ENCODE measurements at regions not wholly inside any gene's neighbourhood (a gene's known extent, or its start where the extent isn't known, plus 50 kb on each side); places are given as distances from the start of the nearest gene placed in this dataset.

DNA sequence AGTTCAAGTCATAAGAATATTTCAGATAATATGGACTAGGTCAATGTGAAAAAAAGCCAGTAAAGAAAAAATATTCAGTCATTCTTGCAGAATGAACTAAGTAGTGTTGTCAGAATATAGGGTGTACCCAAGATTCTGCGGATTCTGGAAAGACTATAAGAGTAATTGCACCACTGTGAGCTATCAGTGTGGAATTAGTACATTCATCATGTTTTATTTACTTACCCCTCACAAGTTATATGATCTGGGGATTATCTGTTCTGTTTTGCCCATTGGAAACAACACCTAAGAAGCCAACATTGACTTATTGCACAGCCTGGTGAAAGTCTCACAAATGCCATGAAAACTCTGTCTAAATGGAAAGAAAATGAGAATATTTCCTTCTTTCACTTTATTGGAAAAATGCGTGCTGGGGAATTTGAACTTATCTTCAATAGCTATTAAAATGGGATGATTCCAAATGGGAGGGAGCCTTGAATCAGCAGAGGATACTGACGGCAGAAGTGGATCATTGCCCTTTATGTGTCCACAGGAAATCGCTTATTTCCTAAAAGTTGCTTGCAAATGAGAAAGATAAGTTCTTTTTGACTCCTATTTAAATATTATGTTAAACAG, 563.3 kb upstream of the POM121L12 start:
- no peak overlapping the region for H3K4me3 ChIP-seq (ENCODE audit: low read depth, low read length)
- TF ChIP-seq, protein P1, sequence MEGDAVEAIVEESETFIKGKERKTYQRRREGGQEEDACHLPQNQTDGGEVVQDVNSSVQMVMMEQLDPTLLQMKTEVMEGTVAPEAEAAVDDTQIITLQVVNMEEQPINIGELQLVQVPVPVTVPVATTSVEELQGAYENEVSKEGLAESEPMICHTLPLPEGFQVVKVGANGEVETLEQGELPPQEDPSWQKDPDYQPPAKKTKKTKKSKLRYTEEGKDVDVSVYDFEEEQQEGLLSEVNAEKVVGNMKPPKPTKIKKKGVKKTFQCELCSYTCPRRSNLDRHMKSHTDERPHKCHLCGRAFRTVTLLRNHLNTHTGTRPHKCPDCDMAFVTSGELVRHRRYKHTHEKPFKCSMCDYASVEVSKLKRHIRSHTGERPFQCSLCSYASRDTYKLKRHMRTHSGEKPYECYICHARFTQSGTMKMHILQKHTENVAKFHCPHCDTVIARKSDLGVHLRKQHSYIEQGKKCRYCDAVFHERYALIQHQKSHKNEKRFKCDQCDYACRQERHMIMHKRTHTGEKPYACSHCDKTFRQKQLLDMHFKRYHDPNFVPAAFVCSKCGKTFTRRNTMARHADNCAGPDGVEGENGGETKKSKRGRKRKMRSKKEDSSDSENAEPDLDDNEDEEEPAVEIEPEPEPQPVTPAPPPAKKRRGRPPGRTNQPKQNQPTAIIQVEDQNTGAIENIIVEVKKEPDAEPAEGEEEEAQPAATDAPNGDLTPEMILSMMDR (IDR thresholded peaks at IDR 0.05; ENCODE audit: borderline replicate concordance, insufficient read depth, low read depth, low read length), result no peak

DNA sequence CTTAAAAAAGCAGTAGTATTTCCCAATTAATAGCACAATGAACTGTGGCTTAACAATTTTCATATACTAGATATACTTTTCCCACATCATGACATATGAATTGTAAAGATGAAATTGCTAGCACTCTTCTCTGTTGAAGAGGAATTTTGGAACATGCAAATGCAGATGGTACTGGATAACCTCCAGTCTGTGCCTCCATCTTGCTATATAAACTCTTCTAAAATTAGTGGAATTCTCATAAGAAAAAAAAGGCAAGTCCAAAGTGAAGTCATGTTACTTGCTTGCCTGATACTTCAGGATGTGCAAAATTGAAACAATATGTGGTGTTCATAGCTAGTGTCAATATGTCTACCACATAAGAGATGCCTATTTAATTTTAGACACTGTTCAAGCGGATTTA, 570.2 kb upstream of the POM121L12 start:
- TF ChIP-seq, protein P1 (IDR thresholded peaks at IDR 0.05; ENCODE audit: borderline replicate concordance, insufficient read depth, low read depth, low read length), result no peak
- H3K4me3 ChIP-seq (ENCODE audit: low read depth, low read length), result no peak overlapping the region

GRCh38 chr7:52463341-52463740, 572.1 kb upstream of the POM121L12 start:
- no peak overlapping the region for H3K4me3 ChIP-seq (ENCODE audit: low read depth, low read length)
- TF ChIP-seq, protein P1 (IDR thresholded peaks at IDR 0.05; ENCODE audit: borderline replicate concordance, insufficient read depth, low read depth, low read length), result no peak

DNA sequence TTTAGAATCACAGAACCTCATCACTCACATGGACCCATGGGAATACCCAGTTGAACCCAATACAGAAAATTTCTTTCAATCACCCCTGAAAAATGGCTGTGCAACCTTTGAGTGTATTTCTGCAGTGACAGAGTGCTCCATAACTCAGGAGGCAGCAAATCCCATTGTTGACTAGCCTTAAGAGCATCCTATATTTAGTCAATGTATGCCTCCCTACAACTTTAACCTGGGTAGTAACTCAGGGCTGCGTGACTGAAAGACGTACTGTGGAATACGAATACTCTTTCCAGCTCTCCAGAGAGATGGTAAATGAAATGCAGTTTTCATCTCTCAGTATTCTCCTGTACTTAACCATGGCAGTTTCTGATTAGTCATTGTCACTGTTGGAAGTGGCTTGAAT, 573.0 kb upstream of the POM121L12 start:
- TF ChIP-seq, protein P1 (IDR thresholded peaks at IDR 0.05; ENCODE audit: borderline replicate concordance, insufficient read depth, low read depth, low read length), result no peak
- H3K4me3 ChIP-seq (ENCODE audit: low read depth, low read length), result no peak overlapping the region

DNA sequence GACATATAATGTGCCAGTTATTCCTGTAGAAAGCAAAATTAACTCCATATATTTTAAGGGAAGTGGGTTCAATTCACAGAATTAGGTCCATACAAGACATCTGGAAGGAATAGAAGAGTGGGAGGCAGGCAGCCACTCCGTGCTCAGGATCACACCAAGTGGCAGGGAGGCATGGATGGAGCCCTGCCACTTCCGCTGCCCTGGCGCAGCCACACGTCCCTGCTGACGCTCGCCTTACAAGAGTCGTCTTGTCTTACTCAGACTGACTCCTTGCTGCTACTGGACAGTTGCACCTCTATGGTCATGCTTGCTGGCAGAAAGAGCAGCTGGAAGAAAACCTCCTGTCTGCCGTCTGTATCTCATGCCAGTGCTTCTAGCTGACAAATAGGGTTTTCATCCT, 579.9 kb upstream of the POM121L12 start:
- TF ChIP-seq, protein P1 (IDR thresholded peaks at IDR 0.05; ENCODE audit: borderline replicate concordance, insufficient read depth, low read depth, low read length), result no peak
- no peak overlapping the region for H3K4me3 ChIP-seq (ENCODE audit: low read depth, low read length)

DNA sequence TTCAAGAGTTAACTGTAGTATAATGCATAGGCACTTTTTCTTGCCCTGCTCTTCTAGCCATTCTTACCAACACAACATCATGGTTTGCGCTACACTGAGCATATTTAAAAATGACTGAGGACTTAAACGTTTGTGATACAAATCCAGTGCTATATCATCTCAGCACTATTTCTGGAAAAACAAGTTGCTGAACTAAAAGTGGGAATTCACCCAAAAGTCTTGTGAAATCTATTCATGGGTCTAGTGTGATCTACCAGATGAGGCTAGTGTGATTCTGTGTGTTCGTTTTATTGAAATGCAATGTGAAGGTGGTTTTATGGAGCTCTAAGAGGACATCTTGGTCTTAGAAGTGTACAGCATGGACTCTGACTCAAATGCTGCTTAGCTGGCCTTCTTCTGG, 584.6 kb upstream of the POM121L12 start:
- H3K4me3 ChIP-seq (ENCODE audit: low read depth, low read length), result no peak overlapping the region
- TF ChIP-seq, protein P1 (IDR thresholded peaks at IDR 0.05; ENCODE audit: borderline replicate concordance, insufficient read depth, low read depth, low read length), result no peak

GRCh38 chr7:52447581-52448180, 587.8 kb upstream of the POM121L12 start:
- TF ChIP-seq, protein P1 (IDR thresholded peaks at IDR 0.05; ENCODE audit: borderline replicate concordance, insufficient read depth, low read depth, low read length), result no peak
- H3K4me3 ChIP-seq (ENCODE audit: low read depth, low read length), result no peak overlapping the region
